HEK293 (cell line): ENCODE measurements at regions not wholly inside any gene's neighbourhood (a gene's known extent, or its start where the extent isn't known, plus 50 kb on each side); places are given as distances from the start of the nearest gene placed in this dataset.

Experiments
- CTCF ChIA-PET: fragments of 350-600 bp; formaldehyde crosslinking; extraction: SDS; loops from one replicate; lab custom pipeline; 2021; ENCODE audit warnings: antibody characterized with exemption; lab: Yijun Ruan, JAX
- POLR2A ChIA-PET: fragments of 300-600 bp; formaldehyde crosslinking; extraction: SDS; loops from one replicate; lab custom pipeline; 2020; ENCODE audit warnings: antibody characterized with exemption, inconsistent platforms; lab: Yijun Ruan, JAX
- H3K27ac ChIP-seq: fragments of 200-500 bp; sonication (Bioruptor generic); 2 replicates; pipeline ENCODE4 v1.5.1; 2014; ENCODE audit warnings: low read depth, low read length, control low read depth, inconsistent platforms; ENCODE audit errors: extremely low read depth
- H3K36me3 ChIP-seq, 2 experiments: fragments of 200-500 bp in 1 of 2; sonication (Bioruptor generic) in 1 of 2; 1 replicate in 1 of 2; 2 replicates in 1 of 2; pipeline ENCODE4 v1.5.1; 2014 to 2017; ENCODE audit warnings: inconsistent platforms in 2 of 2, low read length in 2 of 2; ENCODE audit not compliant: control insufficient read depth in 2 of 2, insufficient read depth in 1 of 2
- H3K4me1 ChIP-seq: fragments of 200-500 bp; sonication (Bioruptor generic); 2 replicates; pipeline ENCODE4 v1.5.1; 2014; ENCODE audit warnings: mild to moderate bottlenecking, low read length, inconsistent platforms; ENCODE audit not compliant: control insufficient read depth, insufficient read depth
- H3K4me3 ChIP-seq: 2 replicates; pipeline ENCODE4 v1.5.1; 2011; ENCODE audit warnings: low read depth, mild to moderate bottlenecking, control low read depth, low read length, moderate library complexity
- H3K9me3 ChIP-seq: fragments of 200-500 bp; sonication (Bioruptor generic); 2 replicates; pipeline ENCODE4 v1.5.1; 2014; ENCODE audit warnings: low read depth, low read length, inconsistent platforms; ENCODE audit not compliant: control insufficient read depth, insufficient read depth
- AEBP2 ChIP-seq: fragments of 450-650 bp; formaldehyde crosslinking; IDR thresholded peaks from 2 replicates; pipeline ENCODE4 v1.5.1; 2016; ENCODE audit warnings: missing biosample characterization, missing genetic modification characterization, borderline replicate concordance
- ATF2 ChIP-seq: fragments of 450-650 bp; formaldehyde crosslinking; IDR thresholded peaks from 2 replicates; pipeline ENCODE4 v1.5.1; 2016; ENCODE audit warnings: missing biosample characterization, missing genetic modification characterization, low read depth
- HOXC10 ChIP-seq: sonication (generic); formaldehyde crosslinking; IDR thresholded peaks from 2 replicates; pipeline ENCODE4 v1.8.1; 2023; ENCODE audit warnings: mild to moderate bottlenecking, missing genetic modification reagents
- KLF17 ChIP-seq: fragments of 450-650 bp; formaldehyde crosslinking; IDR thresholded peaks from 2 replicates; pipeline ENCODE4 v1.5.1; 2016; ENCODE audit warnings: missing biosample characterization, missing genetic modification characterization
- OVOL3 ChIP-seq: fragments of 450-650 bp; formaldehyde crosslinking; IDR thresholded peaks from 2 replicates; pipeline ENCODE4 v1.5.1; 2016; ENCODE audit warnings: missing biosample characterization, missing genetic modification characterization
- PRDM1 ChIP-seq: fragments of 450-650 bp; formaldehyde crosslinking; IDR thresholded peaks from 2 replicates; pipeline ENCODE4; 2016; ENCODE audit warnings: missing biosample characterization, missing genetic modification characterization
- ZBTB48 ChIP-seq: fragments of 450-650 bp; formaldehyde crosslinking; IDR thresholded peaks from 2 replicates; pipeline ENCODE4 v1.5.1; 2016; ENCODE audit warnings: missing biosample characterization, missing genetic modification characterization
- ZNF16 ChIP-seq: fragments of 450-650 bp; formaldehyde crosslinking; IDR thresholded peaks from 2 replicates; pipeline ENCODE4 v1.5.1; 2016; ENCODE audit warnings: low read depth, missing biosample characterization, missing genetic modification characterization
- ZNF184 ChIP-seq: fragments of 450-650 bp; IDR thresholded peaks from 2 replicates; pipeline ENCODE4 v1.5.1; 2018; ENCODE audit warnings: missing biosample characterization, mild to moderate bottlenecking, missing genetic modification characterization
- ZNF221 ChIP-seq: fragments of 450-650 bp; formaldehyde crosslinking; IDR thresholded peaks from 2 replicates; pipeline ENCODE4 v1.5.1; 2017; ENCODE audit warnings: missing biosample characterization, missing genetic modification characterization, borderline replicate concordance
- ZNF223 ChIP-seq: fragments of 450-650 bp; formaldehyde crosslinking; IDR thresholded peaks from 2 replicates; pipeline ENCODE4 v1.5.1; 2016; ENCODE audit warnings: missing biosample characterization, missing genetic modification characterization
- ZNF335 ChIP-seq: fragments of 450-650 bp; formaldehyde crosslinking; conservative IDR thresholded peaks from 2 replicates; pipeline ENCODE4 v1.5.1; 2016; ENCODE audit warnings: missing biosample characterization, missing genetic modification characterization
- ZNF341 ChIP-seq: fragments of 450-650 bp; formaldehyde crosslinking; IDR thresholded peaks from 2 replicates; pipeline ENCODE4; 2016; ENCODE audit warnings: low read depth, missing biosample characterization, missing genetic modification characterization
- ZNF37A ChIP-seq: fragments of 450-650 bp; IDR thresholded peaks from 2 replicates; pipeline ENCODE4 v1.5.1; 2018; ENCODE audit warnings: missing biosample characterization, missing genetic modification characterization
- ZNF391 ChIP-seq: fragments of 450-650 bp; formaldehyde crosslinking; IDR thresholded peaks from 2 replicates; pipeline ENCODE4 v1.5.1; 2016; ENCODE audit warnings: low read depth, missing biosample characterization, missing genetic modification characterization, borderline replicate concordance
- ZNF398 ChIP-seq: fragments of 450-650 bp; formaldehyde crosslinking; IDR thresholded peaks from 2 replicates; pipeline ENCODE4 v1.5.1; 2017; ENCODE audit warnings: missing biosample characterization, missing genetic modification characterization
- ZNF404 ChIP-seq: fragments of 450-650 bp; formaldehyde crosslinking; IDR thresholded peaks from 2 replicates; pipeline ENCODE4 v1.5.1; 2017; ENCODE audit warnings: missing biosample characterization, missing genetic modification characterization
- ZNF473 ChIP-seq: fragments of 450-650 bp; formaldehyde crosslinking; IDR thresholded peaks from 2 replicates; pipeline ENCODE4 v1.5.1; 2017; ENCODE audit warnings: missing biosample characterization, missing genetic modification characterization
- ZNF48 ChIP-seq: fragments of 450-650 bp; formaldehyde crosslinking; IDR thresholded peaks from 2 replicates; pipeline ENCODE4 v1.5.1; 2016; ENCODE audit warnings: missing biosample characterization, missing genetic modification characterization
- ZNF514 ChIP-seq: fragments of 450-650 bp; formaldehyde crosslinking; IDR thresholded peaks from 2 replicates; pipeline ENCODE4 v1.5.1; 2016; ENCODE audit warnings: missing biosample characterization, missing genetic modification characterization
- ZNF529 ChIP-seq: fragments of 450-650 bp; formaldehyde crosslinking; IDR thresholded peaks from 2 replicates; pipeline ENCODE4 v1.5.1; 2017; ENCODE audit warnings: missing genetic modification characterization, missing biosample characterization; ENCODE audit not compliant: insufficient replicate concordance
- ZNF555 ChIP-seq: fragments of 450-650 bp; formaldehyde crosslinking; conservative IDR thresholded peaks from 2 replicates; pipeline ENCODE4 v1.5.1; 2017; ENCODE audit warnings: missing biosample characterization, mild to moderate bottlenecking, missing genetic modification characterization, inconsistent platforms
- ZNF624 ChIP-seq: fragments of 450-650 bp; formaldehyde crosslinking; IDR thresholded peaks from 2 replicates; pipeline ENCODE4 v1.5.1; 2017; ENCODE audit warnings: missing biosample characterization, missing genetic modification characterization
- ZNF626 ChIP-seq: fragments of 450-650 bp; sonication (Bioruptor Pico); formaldehyde crosslinking; IDR thresholded peaks from 2 replicates; pipeline ENCODE4 v1.5.1; 2018; ENCODE audit warnings: missing biosample characterization, missing genetic modification characterization, inconsistent platforms
- ZNF664 ChIP-seq: fragments of 450-650 bp; formaldehyde crosslinking; IDR thresholded peaks from 2 replicates; pipeline ENCODE4 v1.5.1; 2016; ENCODE audit warnings: missing biosample characterization, missing genetic modification characterization
- ZNF677 ChIP-seq: fragments of 450-650 bp; IDR thresholded peaks from 2 replicates; pipeline ENCODE4 v1.5.0; 2018; ENCODE audit warnings: missing biosample characterization, mild to moderate bottlenecking, missing genetic modification characterization, moderate library complexity
- ZNF768 ChIP-seq: fragments of 450-650 bp; formaldehyde crosslinking; IDR thresholded peaks from 2 replicates; pipeline ENCODE4 v1.5.1; 2018; ENCODE audit warnings: missing biosample characterization, mild to moderate bottlenecking, missing genetic modification characterization
- TF ChIP-seq, protein P1 (sequence below): fragments of 450-650 bp; formaldehyde crosslinking; optimal IDR thresholded peaks from 2 replicates; pipeline ENCODE3; 2016; ENCODE audit warnings: missing biosample characterization, mild to moderate bottlenecking, missing genetic modification characterization
- TF ChIP-seq, protein P2 (sequence below): fragments of 450-650 bp; IDR thresholded peaks from 2 replicates; pipeline ENCODE4 v1.5.1; 2018; ENCODE audit warnings: missing biosample characterization, missing genetic modification characterization

DNA sequence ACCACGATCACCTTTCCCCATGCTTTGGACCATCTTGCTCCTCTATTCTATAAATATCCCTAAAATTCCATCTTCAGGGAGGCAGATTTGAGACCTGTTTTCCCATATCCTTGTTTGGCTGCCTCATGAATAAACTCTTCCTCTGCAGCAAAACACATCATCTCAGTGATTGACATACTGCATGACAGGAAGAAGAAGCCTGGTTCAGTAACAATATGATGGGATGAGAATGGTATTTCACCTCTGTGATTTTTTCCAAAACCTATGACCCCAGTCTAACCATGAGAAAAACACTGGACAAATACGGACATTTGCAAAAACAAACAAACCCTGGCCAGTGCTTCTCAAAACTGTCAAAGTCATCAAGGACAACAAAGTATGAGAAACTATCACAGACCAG is 53.8 kb upstream of the ZSWIM5 start:
- no peak overlapping the region for H3K4me3 ChIP-seq
- POLR2A ChIA-PET: no interaction called here
- TF ChIP-seq PRDM1: no peak
- no peak for TF ChIP-seq ZNF16 (tag by site-specific recombination)
- TF ChIP-seq ZNF48: no peak
- no peak for TF ChIP-seq ZNF37A (tag by site-specific recombination)
- TF ChIP-seq, protein P1, sequence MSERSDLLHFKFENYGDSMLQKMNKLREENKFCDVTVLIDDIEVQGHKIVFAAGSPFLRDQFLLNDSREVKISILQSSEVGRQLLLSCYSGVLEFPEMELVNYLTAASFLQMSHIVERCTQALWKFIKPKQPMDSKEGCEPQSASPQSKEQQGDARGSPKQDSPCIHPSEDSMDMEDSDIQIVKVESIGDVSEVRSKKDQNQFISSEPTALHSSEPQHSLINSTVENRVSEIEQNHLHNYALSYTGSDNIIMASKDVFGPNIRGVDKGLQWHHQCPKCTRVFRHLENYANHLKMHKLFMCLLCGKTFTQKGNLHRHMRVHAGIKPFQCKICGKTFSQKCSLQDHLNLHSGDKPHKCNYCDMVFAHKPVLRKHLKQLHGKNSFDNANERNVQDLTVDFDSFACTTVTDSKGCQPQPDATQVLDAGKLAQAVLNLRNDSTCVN (tag by site-specific recombination): no peak
- no peak for TF ChIP-seq ATF2 (tag by site-specific recombination)
- no peak for TF ChIP-seq ZNF221 (tag by site-specific recombination)
- no peak for TF ChIP-seq AEBP2 (tag by site-specific recombination)
- no peak for TF ChIP-seq OVOL3 (tag by site-specific recombination)
- TF ChIP-seq ZNF626: no peak
- no peak for TF ChIP-seq ZNF514 (tag by site-specific recombination)
- TF ChIP-seq ZNF529: no peak
- TF ChIP-seq, all 188 proteins: peak for 0
- no peaks in the 10 kb centered on the region for H3K4me1 ChIP-seq
- H3K27ac ChIP-seq: no peak overlapping the region
- no peaks in the 10 kb centered on the region for H3K36me3 ChIP-seq
- CTCF ChIA-PET: no interaction called here
- no peaks in the 10 kb centered on the region for H3K9me3 ChIP-seq

- ChIA-PET CTCF (no interaction called here), POLR2A (no interaction called here)
- H3K4me1 ChIP-seq: no peaks in the 10 kb centered on the region
- H3K27ac ChIP-seq: no peak overlapping the region
- H3K9me3 ChIP-seq: no peaks in the 10 kb centered on the region
- H3K4me3 ChIP-seq: no peak overlapping the region
- no peak for TF ChIP-seq HOXC10 (CRISPR knock-in tag)
- TF ChIP-seq ZNF404 (tag by site-specific recombination): no peak
- TF ChIP-seq ZNF391: no peak
- TF ChIP-seq ZNF335 (tag by site-specific recombination): no peak
- TF ChIP-seq ZNF398 (tag by site-specific recombination): no peak
- no peak for TF ChIP-seq ZNF677 (tag by site-specific recombination)
- TF ChIP-seq ZNF223: no peak
- TF ChIP-seq ZNF768 (tag by site-specific recombination): no peak
- TF ChIP-seq ZNF664 (tag by site-specific recombination): no peak
- TF ChIP-seq, protein P2, sequence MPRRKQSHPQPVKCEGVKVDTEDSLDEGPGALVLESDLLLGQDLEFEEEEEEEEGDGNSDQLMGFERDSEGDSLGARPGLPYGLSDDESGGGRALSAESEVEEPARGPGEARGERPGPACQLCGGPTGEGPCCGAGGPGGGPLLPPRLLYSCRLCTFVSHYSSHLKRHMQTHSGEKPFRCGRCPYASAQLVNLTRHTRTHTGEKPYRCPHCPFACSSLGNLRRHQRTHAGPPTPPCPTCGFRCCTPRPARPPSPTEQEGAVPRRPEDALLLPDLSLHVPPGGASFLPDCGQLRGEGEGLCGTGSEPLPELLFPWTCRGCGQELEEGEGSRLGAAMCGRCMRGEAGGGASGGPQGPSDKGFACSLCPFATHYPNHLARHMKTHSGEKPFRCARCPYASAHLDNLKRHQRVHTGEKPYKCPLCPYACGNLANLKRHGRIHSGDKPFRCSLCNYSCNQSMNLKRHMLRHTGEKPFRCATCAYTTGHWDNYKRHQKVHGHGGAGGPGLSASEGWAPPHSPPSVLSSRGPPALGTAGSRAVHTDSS: no peak
- no peak for TF ChIP-seq KLF17 (tag by site-specific recombination)
- TF ChIP-seq ZNF341: no peak
- no peak for TF ChIP-seq ZBTB48 (tag by site-specific recombination)
- no peak for TF ChIP-seq ZNF555 (tag by site-specific recombination)
- TF ChIP-seq ZNF184 (tag by site-specific recombination): no peak
- TF ChIP-seq ZNF624 (tag by site-specific recombination): no peak
- TF ChIP-seq ZNF473 (tag by site-specific recombination): no peak
- H3K36me3 ChIP-seq: no peaks in the 10 kb centered on the region
Observed at GRCh38 chr1:45263132-45263531, 56.7 kb upstream of the ZSWIM5 start.
